Psoas muscle (tissue), 7 donors: ENCODE measurements at regions not wholly inside any gene's neighbourhood (a gene's known extent, or its start where the extent isn't known, plus 50 kb on each side); places are given as distances from the start of the nearest gene placed in this dataset.

Source experiments
- ATAC-seq, 4 donors: fragments of 200-7000 bp; cut with Tn5 transposase; one replicate each; pipeline ENCODE4 v1.9.1; 2020; ENCODE audit warnings: moderate library complexity in 3 of 4, mild to moderate bottlenecking in 2 of 4
- DNase-seq, 2 donors: peaks; one replicate each; pipeline ENCODE4 v3.0.0-alpha.2; 2020
- H3K27ac ChIP-seq: fragments of 200-600 bp; one replicate; pipeline ENCODE4 v1.8.0; 2022
- H3K27me3 ChIP-seq, 3 donors: fragments of 200-600 bp in 1 of 3; one replicate each; pipeline versions ENCODE4 v1.6.1 to v1.8.0; 2013 to 2022; ENCODE audit warnings: low read length in 2 of 3, mild to moderate bottlenecking in 2 of 3, moderate library complexity in 1 of 3; ENCODE audit not compliant: insufficient read depth in 3 of 3
- H3K36me3 ChIP-seq, 2 donors: fragments of 200-600 bp in 1 of 2; one replicate each; pipeline versions ENCODE4 v1.6.1 to v1.8.0; 2013 to 2022; ENCODE audit warnings: low read depth in 1 of 2, mild to moderate bottlenecking in 1 of 2, moderate library complexity in 1 of 2; ENCODE audit not compliant: insufficient read depth in 1 of 2
- H3K4me1 ChIP-seq: fragments of 200-600 bp; one replicate; pipeline ENCODE4 v1.8.0; 2022
- H3K4me3 ChIP-seq: fragments of 200-600 bp; one replicate; pipeline ENCODE4 v1.8.0; 2022; ENCODE audit warnings: mild to moderate bottlenecking
- H3K9me3 ChIP-seq: fragments of 200-600 bp; one replicate; pipeline ENCODE4 v1.8.0; 2022
- CTCF ChIP-seq: fragments of 200-600 bp; IDR thresholded peaks from one replicate; pipeline ENCODE4 v1.8.0; 2022; ENCODE audit warnings: antibody characterized with exemption
- WGBS, 3 donors: extraction: QIAGEN DNeasy Blood & Tissue Kit; methylation state at CpG; one replicate each; pipeline versions ENCODE4 v1.1.6 to v1.1.7; 2013; 5-methylcytosine and 5-hydroxymethylcytosine counted together
- intact Hi-C, 2 donors: fragments of 100-400 bp; cut with DNase I; formaldehyde crosslinking; loops; one replicate each; pipeline versions ENCODE4 v1.11.0 to v1.14.2; 2022
- donor health status: healthy with polysubstance abuse.
- donor health status: DM: no; HTN: no; CAD: no; lungs with moderate emphysema.
- donor health status: Bipolar disorder and iron deficiency.
- donor health status: healthy.
- donor health status: DM: yes; HTN: yes; CAD: no.
- donor health status: DM: no; HTN: no; CAD: no.
- donor health status: DM: yes; HTN: yes; CAD: no.

- no peaks in the 10 kb centered on the region for H3K27me3 ChIP-seq
- H3K27ac ChIP-seq: no peak overlapping the region
- no peak overlapping the region for H3K4me3 ChIP-seq
- H3K9me3 ChIP-seq: no peaks in the 10 kb centered on the region
- peak in 2 of 4 donors; percentile 27 to 37 for ATAC-seq
- 50 to 70% (median 65%) methylated on average over 12 to 14 of the region's 14 CpGs for WGBS, 3 donors
- H3K36me3 ChIP-seq: no peaks in the 10 kb centered on the region
- TF ChIP-seq CTCF: no peak
- intact Hi-C loops: no loop called here
- H3K4me1 ChIP-seq: no peaks in the 10 kb centered on the region
- no peak for DNase-seq
These were observed 75.4 kb upstream of the HDAC4 start for GRCh38 chr2:239476029-239476756.

GRCh38 chr2:239475161-239476028 is 74.6 kb upstream of the HDAC4 start:
- intact Hi-C loops: no loop called here
- no peaks in the 10 kb centered on the region for H3K36me3 ChIP-seq
- H3K9me3 ChIP-seq: no peaks in the 10 kb centered on the region
- H3K27me3 ChIP-seq: no peaks in the 10 kb centered on the region
- no peak overlapping the region for H3K4me3 ChIP-seq
- H3K27ac ChIP-seq: no peak overlapping the region
- 56 to 79% (median 70%) methylated on average over 13 of the region's 13 CpGs for WGBS, 3 donors
- DNase-seq: no peak
- TF ChIP-seq CTCF: no peak
- peak in 1 of 4 donors; percentile 7 for ATAC-seq
- H3K4me1 ChIP-seq: no peaks in the 10 kb centered on the region

- intact Hi-C loops: no loop called here
- ATAC-seq: no peak
- no peak for DNase-seq
These were observed 72.5 kb upstream of the HDAC4 start for GRCh38 chr2:239473211-239473805.

GRCh38 chr2:239472235-239472775 is 71.5 kb upstream of the HDAC4 start:
- no peaks in the 10 kb centered on the region for H3K4me1 ChIP-seq
- ATAC-seq (no peak), DNase-seq (no peak)
- no peak for TF ChIP-seq CTCF
- no peaks in the 10 kb centered on the region for H3K9me3 ChIP-seq
- WGBS, 3 donors: 50 to 58% (median 52%) methylated on average over 11 of the region's 11 CpGs
- no peaks in the 10 kb centered on the region for H3K27me3 ChIP-seq
- no peak overlapping the region for H3K27ac ChIP-seq
- intact Hi-C loops: no loop called here
- H3K4me3 ChIP-seq: no peak overlapping the region
- H3K36me3 ChIP-seq: no peaks in the 10 kb centered on the region

More at GRCh38 chr2:239473211-239473805, 72.5 kb upstream of the HDAC4 start:
- Histone ChIP-seq H3K4me3 (no peak overlapping the region), H3K36me3 (no peaks in the 10 kb centered on the region), H3K4me1 (no peaks in the 10 kb centered on the region), H3K27me3 (no peaks in the 10 kb centered on the region), H3K9me3 (no peaks in the 10 kb centered on the region), H3K27ac (no peak overlapping the region)
- WGBS, 3 donors: 88 to 93% (median 93%) methylated on average over 8 of the region's 8 CpGs
- TF ChIP-seq CTCF: no peak
